NCI-H1930 (cell line): ENCODE measurements at regions not wholly inside any gene's neighbourhood (a gene's known extent, or its start where the extent isn't known, plus 50 kb on each side); places are given as distances from the start of the nearest gene placed in this dataset.

Experiments
- DNase-seq, 2 experiments: peaks; one replicate each; lab custom pipeline; 2025; lab: John Stamatoyannopoulos, UW

GRCh38 chr1:5713101-5714010 lies 278.9 kb downstream of the NPHP4 start:
- DNase-seq = no peak

- DNase-seq = no peak
These were observed 280.1 kb downstream of the NPHP4 start for GRCh38 chr1:5711956-5712645.

GRCh38 chr1:5711079-5711478 lies 281.1 kb downstream of the NPHP4 start:
- DNase-seq = no peak

- DNase-seq = no peak
These were observed 282.2 kb downstream of the NPHP4 start for GRCh38 chr1:5709976-5710375.

- DNase-seq = no peak
These were observed 282.7 kb downstream of the NPHP4 start for GRCh38 chr1:5709461-5709975.

GRCh38 chr1:5708346-5709245 lies 283.6 kb downstream of the NPHP4 start:
- no peak for DNase-seq

GRCh38 chr1:5707566-5708345 lies 284.5 kb downstream of the NPHP4 start:
- DNase-seq = no peak

- no peak for DNase-seq
These were observed 286.0 kb downstream of the NPHP4 start for GRCh38 chr1:5706239-5706638.

GRCh38 chr1:5705751-5706150 lies 286.5 kb downstream of the NPHP4 start:
- DNase-seq = no peak

- DNase-seq = no peak
These were observed 287.4 kb downstream of the NPHP4 start for GRCh38 chr1:5704561-5705514.

- no peak for DNase-seq
These were observed 290.6 kb downstream of the NPHP4 start for GRCh38 chr1:5701642-5702041.

- DNase-seq = no peak
These were observed 298.7 kb downstream of the NPHP4 start for GRCh38 chr1:5693568-5693967.

GRCh38 chr1:5692664-5693063 lies 299.6 kb downstream of the NPHP4 start:
- no peak for DNase-seq

GRCh38 chr1:5691795-5692509 lies 300.3 kb downstream of the NPHP4 start:
- DNase-seq = no peak

- no peak for DNase-seq
These were observed 301.3 kb downstream of the NPHP4 start for GRCh38 chr1:5690898-5691297.

GRCh38 chr1:5690291-5690690 lies 301.9 kb downstream of the NPHP4 start:
- DNase-seq = no peak

GRCh38 chr1:5688081-5689077 lies 303.8 kb downstream of the NPHP4 start:
- no peak for DNase-seq
